Thyroid gland (tissue), 4 donors: ENCODE measurements at regions not wholly inside any gene's neighbourhood (a gene's known extent, or its start where the extent isn't known, plus 50 kb on each side); places are given as distances from the start of the nearest gene placed in this dataset.

Experiments
- DNase-seq, 2 donors: peaks; one replicate each; pipeline ENCODE4 v3.0.0-alpha.2; 2019
- H3K27ac ChIP-seq, 3 donors: fragments of 200-600 bp; sonication (generic); 1 replicate in 2 of 3; 2 replicates in 1 of 3; pipeline ENCODE4 v1.5.1; 2016 to 2019; ENCODE audit warnings: mild to moderate bottlenecking in 1 of 3, moderate library complexity in 1 of 3
- H3K27me3 ChIP-seq: fragments of 200-600 bp; sonication (generic); one replicate; pipeline ENCODE4 v1.5.1; 2019
- H3K36me3 ChIP-seq, 2 donors: fragments of 200-600 bp; sonication (generic); one replicate each; pipeline ENCODE4 v1.5.1; 2016 to 2019
- H3K4me1 ChIP-seq, 2 donors: fragments of 200-600 bp; sonication (generic); one replicate each; pipeline ENCODE4 v1.5.1; 2017 to 2019
- H3K4me3 ChIP-seq, 3 donors: fragments of 200-600 bp; sonication (generic); replicated peaks in 1 of 3; 1 replicate in 2 of 3; 2 replicates in 1 of 3; pipeline ENCODE4 v1.5.1; 2016; ENCODE audit warnings: mild to moderate bottlenecking in 1 of 3
- H3K9me3 ChIP-seq: fragments of 200-600 bp; sonication (generic); one replicate; pipeline ENCODE4 v1.5.1; 2017
- POLR2A ChIP-seq, 2 donors: fragments of 450-650 bp; IDR thresholded peaks; one replicate each; pipeline ENCODE4 v1.6.1; 2017; ENCODE audit warnings: antibody characterized with exemption in 2 of 2, mild to moderate bottlenecking in 2 of 2, moderate library complexity in 1 of 2
- WGBS, 2 donors: methylation state at CpG; one replicate each; pipeline ENCODE4 v1.1.5; 2017; 5-methylcytosine and 5-hydroxymethylcytosine counted together
- intact Hi-C: fragments of 100-400 bp; cut with DNase I; formaldehyde crosslinking; loops from one replicate; pipeline ENCODE4 v1.15.1; 2023
- TF ChIP-seq, protein P1 (sequence below), 6 experiments: fragments of 200-600 bp in 3 of 6; fragments of 450-650 bp in 3 of 6; sonication (generic) in 3 of 6; IDR thresholded peaks; one replicate each; pipeline ENCODE4 v1.5.1; 2016 to 2019; ENCODE audit warnings: antibody characterized with exemption in 6 of 6, mild to moderate bottlenecking in 2 of 6, inconsistent platforms in 1 of 6, moderate library complexity in 1 of 6

DNA sequence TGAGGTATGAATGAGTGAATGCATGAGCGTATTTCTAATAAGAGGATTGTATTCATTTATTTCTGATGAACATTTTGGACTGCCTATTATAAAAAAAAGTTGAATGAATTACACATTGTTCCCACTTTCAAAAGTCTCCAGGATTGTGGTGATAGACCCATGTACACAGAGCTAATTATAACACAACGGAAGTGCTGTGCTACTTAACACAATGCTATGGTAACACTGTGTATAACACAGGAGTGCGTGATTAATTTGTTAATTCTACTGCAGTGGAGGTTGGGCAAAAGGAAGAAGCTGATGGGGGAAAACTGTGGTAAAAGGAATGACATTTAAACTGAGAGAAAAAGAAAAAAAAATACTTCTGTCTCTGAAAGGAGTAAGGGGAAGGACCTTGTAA is 147.8 kb upstream of the MEF2C start:
- no peak overlapping the region for H3K27ac ChIP-seq
- no peak for DNase-seq
- no peak overlapping the region for H3K4me3 ChIP-seq
- no peaks in the 10 kb centered on the region for H3K36me3 ChIP-seq
- H3K27me3 ChIP-seq, result no peaks in the 10 kb centered on the region
- TF ChIP-seq, protein P1, sequence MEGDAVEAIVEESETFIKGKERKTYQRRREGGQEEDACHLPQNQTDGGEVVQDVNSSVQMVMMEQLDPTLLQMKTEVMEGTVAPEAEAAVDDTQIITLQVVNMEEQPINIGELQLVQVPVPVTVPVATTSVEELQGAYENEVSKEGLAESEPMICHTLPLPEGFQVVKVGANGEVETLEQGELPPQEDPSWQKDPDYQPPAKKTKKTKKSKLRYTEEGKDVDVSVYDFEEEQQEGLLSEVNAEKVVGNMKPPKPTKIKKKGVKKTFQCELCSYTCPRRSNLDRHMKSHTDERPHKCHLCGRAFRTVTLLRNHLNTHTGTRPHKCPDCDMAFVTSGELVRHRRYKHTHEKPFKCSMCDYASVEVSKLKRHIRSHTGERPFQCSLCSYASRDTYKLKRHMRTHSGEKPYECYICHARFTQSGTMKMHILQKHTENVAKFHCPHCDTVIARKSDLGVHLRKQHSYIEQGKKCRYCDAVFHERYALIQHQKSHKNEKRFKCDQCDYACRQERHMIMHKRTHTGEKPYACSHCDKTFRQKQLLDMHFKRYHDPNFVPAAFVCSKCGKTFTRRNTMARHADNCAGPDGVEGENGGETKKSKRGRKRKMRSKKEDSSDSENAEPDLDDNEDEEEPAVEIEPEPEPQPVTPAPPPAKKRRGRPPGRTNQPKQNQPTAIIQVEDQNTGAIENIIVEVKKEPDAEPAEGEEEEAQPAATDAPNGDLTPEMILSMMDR (IDR thresholded peaks at IDR 0.05), result no peak
- TF ChIP-seq POLR2A (IDR thresholded peaks at IDR 0.05), result no peak
- no peaks in the 10 kb centered on the region for H3K9me3 ChIP-seq
- intact Hi-C loops, result no loop called here
- WGBS, 2 donors, result 81 to 86% methylated on average over 3 of the region's 3 CpGs
- H3K4me1 ChIP-seq, result no peaks in the 10 kb centered on the region

DNA sequence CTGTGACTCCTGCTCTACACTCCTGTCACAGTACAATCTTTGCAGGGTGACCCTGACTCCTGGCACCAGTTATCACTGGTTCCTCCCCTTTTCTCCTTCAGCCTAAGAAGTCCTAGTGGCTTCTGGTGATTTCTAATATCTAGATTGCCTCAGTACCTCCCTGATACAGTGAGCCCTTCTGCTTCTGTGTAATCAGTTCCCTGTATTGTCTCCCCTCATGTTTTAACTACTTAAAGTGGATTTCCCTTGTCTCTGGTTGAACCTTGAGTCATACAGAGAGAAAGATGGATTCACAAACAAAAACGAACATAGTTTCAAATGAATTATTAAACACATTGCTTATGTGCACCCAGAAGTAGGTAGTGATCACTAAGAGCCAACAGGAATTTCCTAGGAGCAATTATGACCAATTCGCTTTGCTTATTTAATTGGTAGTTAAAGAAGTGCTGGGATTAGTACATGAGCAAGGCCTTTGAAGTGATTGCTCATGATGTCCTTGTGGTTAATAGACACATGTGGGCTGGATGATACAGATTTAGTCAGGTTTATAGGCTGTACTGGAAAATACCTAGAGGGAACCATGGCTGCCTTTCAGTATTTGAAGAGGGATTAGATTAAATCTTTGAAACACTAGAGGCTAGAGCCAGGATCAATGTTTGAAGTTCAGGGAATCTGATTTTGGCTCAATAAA is 145.8 kb upstream of the MEF2C start:
- Histone ChIP-seq H3K4me1 (no peaks in the 10 kb centered on the region), H3K27ac (no peak overlapping the region), H3K27me3 (no peaks in the 10 kb centered on the region), H3K9me3 (no peaks in the 10 kb centered on the region), H3K4me3 (no peak overlapping the region), H3K36me3 (no peaks in the 10 kb centered on the region)
- DNase-seq, result no peak
- WGBS, 2 donors, result 85 to 94% methylated on average over 2 of the region's 2 CpGs
- intact Hi-C loops, result no loop called here
- TF ChIP-seq, protein P1 (IDR thresholded peaks at IDR 0.05), result no peak
- no peak for TF ChIP-seq POLR2A (IDR thresholded peaks at IDR 0.05)

DNA sequence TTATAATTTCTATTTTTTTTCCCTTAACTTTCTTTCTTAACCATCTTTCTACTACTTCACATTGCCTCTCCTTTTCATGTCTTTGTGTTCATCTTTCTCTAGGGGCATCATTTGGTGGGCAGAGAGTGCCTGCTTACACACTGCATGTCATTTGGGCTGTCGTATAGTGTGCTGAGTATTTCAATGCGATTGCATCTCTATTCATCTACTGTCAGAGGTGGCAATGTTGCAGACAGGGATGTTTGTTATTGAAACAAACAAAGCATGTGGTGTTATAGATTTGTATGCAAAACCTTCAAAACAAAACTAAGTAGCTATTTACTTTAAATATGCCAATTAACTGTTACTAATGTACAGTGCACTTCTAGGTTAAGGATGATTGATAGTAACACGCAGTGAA is 141.1 kb upstream of the MEF2C start:
- Histone ChIP-seq H3K9me3 (no peaks in the 10 kb centered on the region), H3K4me1 (no peaks in the 10 kb centered on the region), H3K27ac (no peak overlapping the region), H3K4me3 (no peak overlapping the region), H3K27me3 (no peaks in the 10 kb centered on the region), H3K36me3 (no peaks in the 10 kb centered on the region)
- intact Hi-C loops, result no loop called here
- DNase-seq, result no peak
- 92 to 93% methylated on average over 3 of the region's 3 CpGs for WGBS, 2 donors
- TF ChIP-seq, protein P1 (IDR thresholded peaks at IDR 0.05), result no peak
- TF ChIP-seq POLR2A (IDR thresholded peaks at IDR 0.05), result no peak

DNA sequence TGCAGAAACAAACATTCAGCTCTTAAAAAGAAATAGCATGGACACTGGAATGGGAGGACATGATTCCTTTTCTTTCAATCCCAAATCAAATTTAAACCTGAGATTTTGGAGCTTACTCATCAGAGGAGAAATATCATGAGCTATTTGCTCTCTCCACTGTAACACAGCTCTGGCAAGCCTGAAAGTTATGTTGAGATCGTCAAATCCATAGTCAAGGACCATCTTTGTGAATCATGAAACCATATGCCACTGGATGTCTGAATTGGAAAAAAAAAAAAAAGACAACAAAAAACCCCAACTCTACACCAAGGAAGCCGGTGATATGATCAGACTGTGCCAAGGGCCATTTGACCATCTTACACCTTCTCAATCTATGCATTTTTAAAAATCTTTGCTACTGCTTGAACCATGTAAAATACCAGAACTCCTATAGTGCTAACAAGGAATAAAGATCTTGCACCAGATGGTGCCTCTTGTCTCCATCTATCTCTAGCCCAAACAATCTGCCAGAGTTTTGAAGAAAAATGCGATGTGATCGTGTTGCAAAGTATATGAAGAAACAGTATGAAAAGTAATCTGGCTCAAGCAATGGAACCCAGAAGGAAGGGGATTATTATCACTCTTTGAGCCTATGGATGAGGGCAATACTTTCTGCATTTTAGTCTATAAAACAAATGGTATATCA is 138.1 kb upstream of the MEF2C start:
- no peak for TF ChIP-seq POLR2A (IDR thresholded peaks at IDR 0.05)
- TF ChIP-seq, protein P1 (IDR thresholded peaks at IDR 0.05), result no peak
- no peak overlapping the region for H3K27ac ChIP-seq
- 95 to 98% methylated on average over 4 of the region's 4 CpGs for WGBS, 2 donors
- no peaks in the 10 kb centered on the region for H3K9me3 ChIP-seq
- H3K4me1 ChIP-seq, result no peaks in the 10 kb centered on the region
- DNase-seq, result no peak
- no peaks in the 10 kb centered on the region for H3K27me3 ChIP-seq
- intact Hi-C loops, result no loop called here
- H3K36me3 ChIP-seq, result no peaks in the 10 kb centered on the region
- H3K4me3 ChIP-seq, result no peak overlapping the region

DNA sequence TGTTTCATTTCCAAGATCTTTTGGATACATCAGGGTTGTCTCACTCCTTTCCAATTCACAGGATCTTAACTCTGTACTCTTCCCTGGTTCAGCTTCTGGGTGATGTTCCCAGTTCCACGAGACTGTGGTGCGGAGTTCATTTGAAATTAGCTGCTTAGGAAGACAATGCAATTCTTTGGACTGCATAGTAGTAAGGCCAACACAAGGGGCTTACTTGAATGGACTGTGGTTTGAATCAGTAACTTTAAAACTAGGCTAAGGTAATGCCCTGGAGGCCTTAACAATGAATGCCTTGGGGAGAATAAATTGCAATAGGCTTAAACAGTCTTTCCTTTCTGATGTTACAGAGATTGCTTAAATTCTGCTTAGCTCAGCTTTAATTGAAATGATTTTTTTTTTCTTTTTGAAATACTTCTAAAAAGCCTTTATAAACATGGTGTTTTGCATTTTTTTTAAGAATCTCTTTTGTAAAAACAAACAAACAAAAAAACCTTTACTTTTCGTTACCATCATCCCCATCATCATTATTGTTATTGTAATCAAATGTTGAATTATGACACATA is 133.8 kb upstream of the MEF2C start:
- Histone ChIP-seq H3K9me3 (no peaks in the 10 kb centered on the region), H3K36me3 (no peaks in the 10 kb centered on the region), H3K4me3 (no peak overlapping the region), H3K4me1 (no peaks in the 10 kb centered on the region), H3K27ac (no peak overlapping the region), H3K27me3 (no peaks in the 10 kb centered on the region)
- no peak for TF ChIP-seq POLR2A (IDR thresholded peaks at IDR 0.05)
- TF ChIP-seq, protein P1 (IDR thresholded peaks at IDR 0.05), result no peak
- no peak for DNase-seq
- intact Hi-C loops, result no loop called here
- 81 to 84% methylated on average over 3 of the region's 3 CpGs for WGBS, 2 donors
